GM18505 (cell line): ENCODE measurements at regions not wholly inside any gene's neighbourhood (a gene's known extent, or its start where the extent isn't known, plus 50 kb on each side); places are given as distances from the start of the nearest gene placed in this dataset.

ENCODE experiments used
- ATAC-seq: cut with Tn5 transposase; IDR thresholded peaks from one replicate; pipeline ENCODE4 v1.9.1; 2021; ENCODE audit not compliant: unreplicated experiment
- POLR2A ChIP-seq: IDR thresholded peaks from 4 replicates; pipeline ENCODE4 v1.6.1; 2011; ENCODE audit warnings: borderline replicate concordance; ENCODE audit not compliant: insufficient read depth, insufficient read length; ENCODE audit errors: extremely low read depth

- no peak for TF ChIP-seq POLR2A
- no peak for ATAC-seq
Measured at GRCh38 chr2:19654310-19655090, 247.3 kb downstream of the TTC32 start.

GRCh38 chr2:19653509-19653908 lies 248.3 kb downstream of the TTC32 start:
- no peak for TF ChIP-seq POLR2A
- no peak for ATAC-seq

GRCh38 chr2:19652811-19653210 lies 249.0 kb downstream of the TTC32 start:
- ATAC-seq, result no peak

GRCh38 chr2:19651466-19651865 lies 250.3 kb downstream of the TTC32 start:
- no peak for ATAC-seq
- no peak for TF ChIP-seq POLR2A

More at GRCh38 chr2:19652811-19653210, 249.0 kb downstream of the TTC32 start:
- TF ChIP-seq POLR2A, result no peak

- ATAC-seq, result no peak
- TF ChIP-seq POLR2A, result no peak
Measured at GRCh38 chr2:19649785-19650380, 251.9 kb downstream of the TTC32 start.

- no peak for TF ChIP-seq POLR2A
- ATAC-seq, result no peak
Measured at GRCh38 chr2:19649142-19649541, 252.6 kb downstream of the TTC32 start.

- no peak for TF ChIP-seq POLR2A
- ATAC-seq, result no peak
Measured at GRCh38 chr2:19648583-19648982, 253.2 kb downstream of the TTC32 start.

- TF ChIP-seq POLR2A, result no peak
- ATAC-seq, result no peak
Measured at GRCh38 chr2:19646987-19647386, 254.8 kb downstream of the TTC32 start.

- no peak for TF ChIP-seq POLR2A
- ATAC-seq, result no peak
Measured at GRCh38 chr2:19644763-19645162, 257.0 kb downstream of the TTC32 start.

GRCh38 chr2:19643117-19643518 lies 258.7 kb downstream of the TTC32 start:
- ATAC-seq, result peak; percentile 84
- TF ChIP-seq POLR2A, result no peak

- ATAC-seq, result no peak
- no peak for TF ChIP-seq POLR2A
Measured at GRCh38 chr2:19642501-19642900, 259.3 kb downstream of the TTC32 start.

- ATAC-seq, result no peak
- TF ChIP-seq POLR2A, result no peak
Measured at GRCh38 chr2:19635951-19636510, 265.8 kb downstream of the TTC32 start.

- no peak for ATAC-seq
- TF ChIP-seq POLR2A, result no peak
Measured at GRCh38 chr2:19632403-19632991, 269.3 kb downstream of the TTC32 start.

GRCh38 chr2:19631871-19632270 lies 269.9 kb downstream of the TTC32 start:
- no peak for ATAC-seq

GRCh38 chr2:19630921-19631320 lies 270.9 kb downstream of the TTC32 start:
- TF ChIP-seq POLR2A, result no peak
- ATAC-seq, result no peak

More at GRCh38 chr2:19631871-19632270, 269.9 kb downstream of the TTC32 start:
- no peak for TF ChIP-seq POLR2A

- TF ChIP-seq POLR2A, result no peak
- no peak for ATAC-seq
Measured at GRCh38 chr2:19627359-19627758, 268.9 kb upstream of the OSR1 start.
